ENCODE measurements at regions not wholly inside any gene's neighbourhood (a gene's known extent, or its start where the extent isn't known, plus 50 kb on each side); places are given as distances from the start of the nearest gene placed in this dataset.

DNA sequence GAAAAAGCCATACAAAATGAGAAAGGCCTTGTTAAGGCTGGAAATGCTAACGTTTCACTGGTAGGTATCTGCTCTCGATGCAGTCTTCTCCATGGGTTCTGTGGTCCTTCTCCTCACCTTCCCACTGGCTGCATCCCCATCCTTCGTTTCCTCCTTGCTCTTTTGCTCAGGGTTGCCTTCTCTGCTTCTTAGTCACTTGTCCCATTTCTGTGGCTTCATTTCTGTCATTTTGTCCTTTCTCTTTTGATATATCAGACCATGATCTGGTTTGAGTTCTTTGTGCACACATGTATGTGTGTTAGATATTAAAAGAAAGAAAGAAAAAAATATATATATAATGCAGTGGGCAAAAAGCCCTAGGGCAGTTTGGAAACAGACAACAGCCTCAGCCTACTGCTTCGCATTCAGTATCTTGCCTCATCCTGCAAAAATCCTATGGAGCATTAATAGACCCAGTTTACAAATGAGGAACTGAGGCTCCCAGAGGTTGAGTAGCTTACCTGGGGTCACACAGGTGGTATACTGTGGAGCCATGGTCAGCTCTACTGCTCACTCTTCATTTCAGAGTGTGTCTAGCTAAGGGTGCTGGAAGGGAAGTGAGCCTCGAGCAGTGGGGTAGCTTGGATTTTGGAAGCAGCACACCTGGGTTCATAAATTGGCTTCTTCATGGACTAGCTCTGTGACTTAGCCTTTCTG lies 57.6 kb upstream of the MEDAG start:
- Histone ChIP-seq H3K4ac (ENCODE audit: low read depth, low read length) (no peak overlapping the region), H4K12ac (ENCODE audit: low read depth, low read length) (no peak overlapping the region), H3K27me3 (ENCODE audit: insufficient read depth, low read length) (no peaks in the 10 kb centered on the region), H3K79me2 (ENCODE audit: control insufficient read depth, insufficient read depth, low read length, poor library complexity) (no peaks in the 10 kb centered on the region), H3K4me3 (ENCODE audit: low read depth, low read length) (no peak overlapping the region), H3K4me2 (ENCODE audit: low read length) (no peak overlapping the region), H3K9me3 (ENCODE audit: insufficient read depth, low read depth, low read length) (peaks cover 11% of the 10 kb centered on the region), H3K18ac (ENCODE audit: low read length) (no peak overlapping the region), H3K79me1 (ENCODE audit: low read length) (no peaks in the 10 kb centered on the region), H2AK5ac (ENCODE audit: low read length) (no peak overlapping the region), H4K8ac (ENCODE audit: low read depth, low read length) (no peak overlapping the region), H3K36me3 (ENCODE audit: control insufficient read depth in 1 of 2, insufficient read depth in 2 of 2, low read length in 2 of 2) (no peaks in the 10 kb centered on the region), H3K14ac (ENCODE audit: low read length) (no peak overlapping the region), H2AFZ (ENCODE audit: insufficient read depth, low read length, poor library complexity) (no peak overlapping the region), H3K9ac (ENCODE audit: low read length) (no peak overlapping the region), H2BK5ac (ENCODE audit: low read depth, low read length, poor library complexity) (no peak overlapping the region), H3K27ac (ENCODE audit: low read depth, low read length) (no peak overlapping the region), H4K91ac (ENCODE audit: low read depth, low read length) (no peak overlapping the region), H3K23ac (ENCODE audit: low read length) (no peak overlapping the region), H2BK12ac (ENCODE audit: low read length) (no peak overlapping the region), H2BK120ac (ENCODE audit: insufficient read depth, low read length, poor library complexity) (no peak overlapping the region), H3K4me1 (ENCODE audit: control insufficient read depth in 1 of 2, insufficient read depth in 2 of 2, low read length in 2 of 2) (peaks cover 0 to 7% of the 10 kb centered on the region in 2 experiments)
- DNase-seq: no peak
- WGBS (ENCODE audit: extremely low coverage, insufficient coverage, insufficient read length): no CpG with 5 or more reads among the region's 5 CpGs

DNA sequence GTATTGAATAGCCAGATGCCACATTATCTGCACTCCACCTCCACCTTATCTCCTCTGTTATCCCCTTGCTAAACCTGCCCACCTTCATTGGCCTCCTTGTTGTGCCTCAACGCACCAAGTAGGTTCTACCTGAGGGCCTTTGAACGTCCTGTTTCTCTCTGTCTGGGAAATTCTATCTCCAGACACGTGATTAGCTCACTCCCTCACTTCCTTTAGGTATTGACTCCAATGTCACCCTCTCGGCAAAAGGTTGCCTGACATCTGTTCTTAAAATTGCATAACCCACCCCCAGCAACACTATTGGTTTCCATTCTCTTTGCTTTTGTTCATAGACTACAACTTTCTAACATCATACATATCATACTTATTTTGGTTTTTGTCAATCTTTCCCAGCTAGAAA lies 56.5 kb upstream of the MEDAG start:
- Histone ChIP-seq H2AK5ac (ENCODE audit: low read length) (no peak overlapping the region), H3K36me3 (ENCODE audit: control insufficient read depth in 1 of 2, insufficient read depth in 2 of 2, low read length in 2 of 2) (no peaks in the 10 kb centered on the region), H3K27ac (ENCODE audit: low read depth, low read length) (no peak overlapping the region), H4K91ac (ENCODE audit: low read depth, low read length) (no peak overlapping the region), H3K27me3 (ENCODE audit: insufficient read depth, low read length) (no peaks in the 10 kb centered on the region), H2BK5ac (ENCODE audit: low read depth, low read length, poor library complexity) (no peak overlapping the region), H3K9me3 (ENCODE audit: insufficient read depth, low read depth, low read length) (peaks cover 2% of the 10 kb centered on the region), H3K4me1 (ENCODE audit: control insufficient read depth in 1 of 2, insufficient read depth in 2 of 2, low read length in 2 of 2) (peaks cover 0 to 7% of the 10 kb centered on the region in 2 experiments), H3K79me1 (ENCODE audit: low read length) (no peaks in the 10 kb centered on the region), H4K12ac (ENCODE audit: low read depth, low read length) (no peak overlapping the region), H3K79me2 (ENCODE audit: control insufficient read depth, insufficient read depth, low read length, poor library complexity) (no peaks in the 10 kb centered on the region), H3K23ac (ENCODE audit: low read length) (no peak overlapping the region), H3K9ac (ENCODE audit: low read length) (no peak overlapping the region), H3K18ac (ENCODE audit: low read length) (no peak overlapping the region), H3K14ac (ENCODE audit: low read length) (no peak overlapping the region), H3K4me3 (ENCODE audit: low read depth, low read length) (no peak overlapping the region), H2BK12ac (ENCODE audit: low read length) (no peak overlapping the region), H3K4me2 (ENCODE audit: low read length) (no peak overlapping the region), H3K4ac (ENCODE audit: low read depth, low read length) (no peak overlapping the region), H2AFZ (ENCODE audit: insufficient read depth, low read length, poor library complexity) (no peak overlapping the region), H4K8ac (ENCODE audit: low read depth, low read length) (no peak overlapping the region), H2BK120ac (ENCODE audit: insufficient read depth, low read length, poor library complexity) (no peak overlapping the region)
- WGBS (ENCODE audit: extremely low coverage, insufficient coverage, insufficient read length): no CpG with 5 or more reads among the region's 4 CpGs
- no peak for DNase-seq

DNA sequence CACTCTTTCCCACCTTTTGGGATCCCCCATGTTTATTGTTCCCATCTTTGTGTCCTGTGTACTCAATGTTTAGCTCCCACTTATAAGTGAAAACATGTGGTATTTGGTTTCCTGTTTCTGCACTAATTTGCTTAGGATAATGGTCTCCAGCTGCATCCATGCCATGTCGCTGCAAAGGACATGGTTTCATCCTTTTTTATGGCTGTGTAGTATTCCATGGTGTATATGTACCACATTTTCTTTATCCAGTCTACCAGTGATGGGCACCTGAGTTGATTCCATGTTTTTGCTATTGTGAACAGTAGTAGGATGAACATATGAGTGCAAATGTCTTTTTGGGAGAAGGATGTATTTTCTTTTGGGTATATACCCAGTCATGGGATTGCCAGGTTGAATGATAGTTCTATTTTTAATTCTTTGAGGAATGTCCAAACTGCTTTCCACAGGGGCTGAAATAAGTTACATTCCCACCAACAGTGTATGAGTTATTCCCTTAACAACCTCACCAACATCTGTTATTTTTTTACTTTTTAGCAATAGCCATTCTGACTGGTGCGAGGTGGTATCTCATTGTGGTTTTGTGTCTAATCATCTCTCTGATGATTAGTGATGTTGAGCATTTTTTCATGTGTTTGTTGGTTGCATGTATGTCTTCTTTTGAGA lies 55.7 kb upstream of the MEDAG start:
- Histone ChIP-seq H3K9me3 (ENCODE audit: insufficient read depth, low read depth, low read length) (no peaks in the 10 kb centered on the region), H3K9ac (ENCODE audit: low read length) (no peak overlapping the region), H3K4me2 (ENCODE audit: low read length) (no peak overlapping the region), H3K23ac (ENCODE audit: low read length) (no peak overlapping the region), H3K79me2 (ENCODE audit: control insufficient read depth, insufficient read depth, low read length, poor library complexity) (no peaks in the 10 kb centered on the region), H2AK5ac (ENCODE audit: low read length) (no peak overlapping the region), H4K12ac (ENCODE audit: low read depth, low read length) (no peak overlapping the region), H2BK12ac (ENCODE audit: low read length) (no peak overlapping the region), H3K4me3 (ENCODE audit: low read depth, low read length) (no peak overlapping the region), H3K4me1 (ENCODE audit: control insufficient read depth in 1 of 2, insufficient read depth in 2 of 2, low read length in 2 of 2) (peaks cover 0 to 7% of the 10 kb centered on the region in 2 experiments), H3K27me3 (ENCODE audit: insufficient read depth, low read length) (no peaks in the 10 kb centered on the region), H2BK5ac (ENCODE audit: low read depth, low read length, poor library complexity) (no peak overlapping the region), H3K79me1 (ENCODE audit: low read length) (no peaks in the 10 kb centered on the region), H3K4ac (ENCODE audit: low read depth, low read length) (no peak overlapping the region), H4K8ac (ENCODE audit: low read depth, low read length) (no peak overlapping the region), H2BK120ac (ENCODE audit: insufficient read depth, low read length, poor library complexity) (no peak overlapping the region), H4K91ac (ENCODE audit: low read depth, low read length) (no peak overlapping the region), H3K36me3 (ENCODE audit: control insufficient read depth in 1 of 2, insufficient read depth in 2 of 2, low read length in 2 of 2) (no peaks in the 10 kb centered on the region), H2AFZ (ENCODE audit: insufficient read depth, low read length, poor library complexity) (no peak overlapping the region), H3K14ac (ENCODE audit: low read length) (no peak overlapping the region), H3K27ac (ENCODE audit: low read depth, low read length) (no peak overlapping the region), H3K18ac (ENCODE audit: low read length) (no peak overlapping the region)
- WGBS (ENCODE audit: extremely low coverage, insufficient coverage, insufficient read length): no CpG with 5 or more reads among the region's 2 CpGs
- no peak for DNase-seq

DNA sequence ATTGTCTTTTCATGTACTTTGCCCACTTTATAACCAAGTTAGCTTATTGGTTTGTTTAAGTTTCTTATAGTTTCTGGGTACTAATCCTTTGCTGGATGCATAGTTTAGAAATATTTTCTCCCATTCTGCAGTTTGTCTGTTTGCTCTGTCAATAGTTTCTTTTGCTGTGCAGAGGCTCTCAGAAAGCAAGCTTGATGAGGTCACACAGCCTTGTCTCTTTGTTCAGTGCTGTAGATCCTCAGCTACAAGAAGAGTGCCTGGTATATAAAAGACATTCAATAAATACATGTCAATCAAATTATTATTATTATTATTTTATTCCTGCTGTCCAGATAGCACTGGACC lies 55.2 kb upstream of the MEDAG start:
- no peak overlapping the region for H2AK5ac ChIP-seq (ENCODE audit: low read length)
- no peak overlapping the region for H3K9ac ChIP-seq (ENCODE audit: low read length)
- no peak overlapping the region for H2AFZ ChIP-seq (ENCODE audit: insufficient read depth, low read length, poor library complexity)
- H3K79me1 ChIP-seq (ENCODE audit: low read length): no peaks in the 10 kb centered on the region
- H3K18ac ChIP-seq (ENCODE audit: low read length): no peak overlapping the region
- no peak overlapping the region for H3K23ac ChIP-seq (ENCODE audit: low read length)
- H4K8ac ChIP-seq (ENCODE audit: low read depth, low read length): no peak overlapping the region
- no peaks in the 10 kb centered on the region for H3K79me2 ChIP-seq (ENCODE audit: control insufficient read depth, insufficient read depth, low read length, poor library complexity)
- no peak overlapping the region for H3K4me2 ChIP-seq (ENCODE audit: low read length)
- peaks cover 1 to 9% of the 10 kb centered on the region in 2 experiments for H3K4me1 ChIP-seq (ENCODE audit: control insufficient read depth in 1 of 2, insufficient read depth in 2 of 2, low read length in 2 of 2)
- H2BK12ac ChIP-seq (ENCODE audit: low read length): no peak overlapping the region
- H3K27ac ChIP-seq (ENCODE audit: low read depth, low read length): no peak overlapping the region
- H4K12ac ChIP-seq (ENCODE audit: low read depth, low read length): no peak overlapping the region
- no peak overlapping the region for H3K14ac ChIP-seq (ENCODE audit: low read length)
- H3K36me3 ChIP-seq (ENCODE audit: control insufficient read depth in 1 of 2, insufficient read depth in 2 of 2, low read length in 2 of 2): no peaks in the 10 kb centered on the region
- no peaks in the 10 kb centered on the region for H3K27me3 ChIP-seq (ENCODE audit: insufficient read depth, low read length)
- H3K4ac ChIP-seq (ENCODE audit: low read depth, low read length): no peak overlapping the region
- no peak overlapping the region for H4K91ac ChIP-seq (ENCODE audit: low read depth, low read length)
- no peak overlapping the region for H2BK120ac ChIP-seq (ENCODE audit: insufficient read depth, low read length, poor library complexity)
- no peak for DNase-seq
- no peak overlapping the region for H2BK5ac ChIP-seq (ENCODE audit: low read depth, low read length, poor library complexity)
- H3K9me3 ChIP-seq (ENCODE audit: insufficient read depth, low read depth, low read length): no peaks in the 10 kb centered on the region
- no peak overlapping the region for H3K4me3 ChIP-seq (ENCODE audit: low read depth, low read length)

All from trophoblast cell (in vitro differentiated cells and primary cell).